ENCODE measurements at regions not wholly inside any gene's neighbourhood (a gene's known extent, or its start where the extent isn't known, plus 50 kb on each side); places are given as distances from the start of the nearest gene placed in this dataset.

DNA sequence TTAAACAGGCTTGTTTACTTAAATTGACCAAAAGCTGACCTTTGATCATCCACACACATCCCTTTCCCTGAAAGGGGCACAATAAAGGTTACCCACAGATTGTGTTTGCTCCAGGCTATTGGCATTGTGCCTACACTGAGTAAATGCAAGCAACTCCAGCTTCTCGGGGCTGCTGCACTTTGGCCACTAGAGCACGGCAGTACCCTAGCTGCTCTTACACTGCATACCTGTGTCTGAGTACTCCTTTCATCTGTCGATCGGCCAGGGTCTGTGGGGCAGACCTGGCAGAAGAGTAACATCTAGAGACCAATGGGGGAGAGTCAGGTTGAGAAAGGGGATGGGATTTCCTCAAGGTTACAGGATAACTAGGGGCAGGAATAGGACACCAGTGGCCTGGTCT, 281.9 kb upstream of the NMUR2 start:
- Histone ChIP-seq H4K20me1 (ENCODE audit: control insufficient read depth, extremely low read depth, insufficient read depth, low read length) (no peaks in the 10 kb centered on the region), H3K27me3 (ENCODE audit: control insufficient read depth, extremely low read depth, insufficient read depth, low read length) (no peaks in the 10 kb centered on the region), H2AFZ (ENCODE audit: control insufficient read depth, low read length) (no peak overlapping the region), H3K79me2 (ENCODE audit: control insufficient read depth, insufficient read depth, low read length) (no peaks in the 10 kb centered on the region), H3K9me3 (ENCODE audit: control insufficient read depth, low read depth, low read length) (no peaks in the 10 kb centered on the region), H3K36me3 (ENCODE audit: control insufficient read depth in 2 of 2, extremely low read depth in 1 of 2, insufficient read depth in 2 of 2, low read length in 2 of 2) (no peaks in the 10 kb centered on the region), H3K4me1 (ENCODE audit: control insufficient read depth, extremely low read depth, insufficient read depth, low read length) (peaks cover 12% of the 10 kb centered on the region), H3K9ac (ENCODE audit: control insufficient read depth, extremely low read depth, insufficient read depth, low read length) (no peak overlapping the region), H3K27ac (ENCODE audit: control insufficient read depth, insufficient read depth, low read length) (no peak overlapping the region), H3K4me3 (ENCODE audit: control insufficient read depth in 2 of 3, extremely low read depth in 1 of 3, insufficient read depth in 2 of 3, low read depth in 1 of 3, low read length in 3 of 3) (no peak overlapping the region), H3K9me1 (ENCODE audit: control insufficient read depth, extremely low read depth, insufficient read depth, low read length) (no peaks in the 10 kb centered on the region), H3K4me2 (ENCODE audit: control insufficient read depth, extremely low read depth, insufficient read depth, low read depth, low read length) (no peak overlapping the region)
- FAIRE-seq (no peak), DNase-seq (ENCODE audit: low read depth, low spot score) (no peak)
- dilution Hi-C loops (cut with MboI; ENCODE audit: extremely low pct_ligation_motif_present, low sequenced_read_pairs), result no loop called here
- TF ChIP-seq CTCF (optimal IDR thresholded peaks at IDR 0.05 in 1 of 3, IDR thresholded peaks at IDR 0.05 in 1 of 3, conservative IDR thresholded peaks at IDR 0.05 in 1 of 3; ENCODE audit: extremely low read depth in 1 of 3, insufficient read depth in 2 of 3, low read length in 3 of 3), result no peak
- no peak for TF ChIP-seq EZH2 (IDR thresholded peaks at IDR 0.05; ENCODE audit: low read length)

DNA sequence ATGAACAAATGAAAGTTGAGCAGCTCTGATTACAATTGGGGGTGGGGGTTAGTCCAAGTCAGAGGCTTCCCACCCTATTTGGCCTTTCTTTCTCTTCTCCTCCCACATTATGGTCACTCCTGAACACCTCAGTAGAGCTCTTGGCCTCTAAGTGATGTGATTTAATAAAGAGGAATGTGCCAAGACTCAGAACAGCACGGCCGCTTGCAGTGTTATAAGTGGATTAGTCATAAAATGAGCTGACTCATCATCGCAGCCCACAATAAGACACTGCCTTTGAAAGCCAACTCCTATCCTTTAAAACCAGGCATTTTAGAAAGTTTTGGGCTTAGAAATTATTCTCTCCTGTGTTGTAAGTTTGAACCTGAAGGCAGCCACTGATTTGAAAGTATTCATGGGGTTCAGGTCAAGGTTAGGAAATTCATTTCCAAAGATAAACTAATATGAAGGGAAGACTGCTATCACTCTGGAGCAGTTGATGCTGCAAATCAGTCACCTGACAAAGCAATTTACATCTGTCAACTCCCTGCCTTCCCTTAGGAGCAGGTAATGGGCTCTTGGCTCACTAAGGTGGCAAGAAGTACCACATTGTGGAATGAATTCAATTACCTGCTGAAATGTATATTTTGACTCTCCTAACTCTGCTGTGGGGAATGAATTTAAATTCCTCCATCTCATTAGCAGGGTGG, 283.6 kb upstream of the NMUR2 start:
- Histone ChIP-seq H3K27me3 (ENCODE audit: control insufficient read depth, extremely low read depth, insufficient read depth, low read length) (no peaks in the 10 kb centered on the region), H3K79me2 (ENCODE audit: control insufficient read depth, insufficient read depth, low read length) (no peaks in the 10 kb centered on the region), H3K4me2 (ENCODE audit: control insufficient read depth, extremely low read depth, insufficient read depth, low read depth, low read length) (peak overlapping the region; percentile 62), H3K4me1 (ENCODE audit: control insufficient read depth, extremely low read depth, insufficient read depth, low read length) (peaks cover 12% of the 10 kb centered on the region), H4K20me1 (ENCODE audit: control insufficient read depth, extremely low read depth, insufficient read depth, low read length) (no peaks in the 10 kb centered on the region), H3K9me1 (ENCODE audit: control insufficient read depth, extremely low read depth, insufficient read depth, low read length) (no peaks in the 10 kb centered on the region), H3K9me3 (ENCODE audit: control insufficient read depth, low read depth, low read length) (no peaks in the 10 kb centered on the region), H3K27ac (ENCODE audit: control insufficient read depth, insufficient read depth, low read length) (peak overlapping the region; percentile 34), H3K4me3 (ENCODE audit: control insufficient read depth in 2 of 3, extremely low read depth in 1 of 3, insufficient read depth in 2 of 3, low read depth in 1 of 3, low read length in 3 of 3) (no peak overlapping the region), H2AFZ (ENCODE audit: control insufficient read depth, low read length) (no peak overlapping the region), H3K36me3 (ENCODE audit: control insufficient read depth in 2 of 2, extremely low read depth in 1 of 2, insufficient read depth in 2 of 2, low read length in 2 of 2) (no peaks in the 10 kb centered on the region), H3K9ac (ENCODE audit: control insufficient read depth, extremely low read depth, insufficient read depth, low read length) (no peak overlapping the region)
- dilution Hi-C loops (cut with MboI; ENCODE audit: extremely low pct_ligation_motif_present, low sequenced_read_pairs), result no loop called here
- DNase-seq (ENCODE audit: low read depth, low spot score) (peak; percentile 75), FAIRE-seq (peak; percentile 85)
- TF ChIP-seq CTCF (optimal IDR thresholded peaks at IDR 0.05 in 1 of 3, IDR thresholded peaks at IDR 0.05 in 1 of 3, conservative IDR thresholded peaks at IDR 0.05 in 1 of 3; ENCODE audit: extremely low read depth in 1 of 3, insufficient read depth in 2 of 3, low read length in 3 of 3), result no peak
- no peak for TF ChIP-seq EZH2 (IDR thresholded peaks at IDR 0.05; ENCODE audit: low read length)
